ENCODE measurements at regions not wholly inside any gene's neighbourhood (a gene's known extent, or its start where the extent isn't known, plus 50 kb on each side); places are given as distances from the start of the nearest gene placed in this dataset.

DNA sequence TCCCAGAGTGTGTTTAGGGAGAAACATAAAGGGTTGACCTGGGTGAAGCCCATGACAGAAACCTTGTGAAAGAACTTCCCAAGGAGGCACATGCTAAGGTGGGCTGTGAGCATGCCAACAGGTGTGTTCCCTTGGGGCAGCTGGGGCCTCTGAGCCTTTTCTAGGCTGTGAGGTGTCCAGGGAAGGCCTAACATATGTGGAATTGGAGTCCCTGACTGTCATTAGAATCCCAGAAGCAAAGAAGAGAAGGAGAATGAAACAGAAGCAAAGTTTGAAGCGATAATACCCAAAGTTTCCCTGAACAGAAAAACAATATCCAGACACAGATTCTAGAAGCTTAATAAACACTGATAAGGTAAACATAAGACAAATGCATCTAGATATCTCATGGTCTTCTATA, 143.3 kb downstream of the CD83 start:
- no peaks in the 10 kb centered on the region for H3K27me3 ChIP-seq (ENCODE audit: insufficient read depth, poor library complexity, severe bottlenecking)
- DNase-seq (ENCODE audit: low read depth in 1 of 2, low spot score in 1 of 2), result no peak
- H3K27ac ChIP-seq (replicated peaks), result no peak overlapping the region
- TF ChIP-seq POLR2AphosphoS5 (IDR thresholded peaks at IDR 0.05; ENCODE audit: low read depth) (no peak), REST (IDR thresholded peaks at IDR 0.05; ENCODE audit: insufficient replicate concordance, low read depth) (no peak), GABPA (IDR thresholded peaks at IDR 0.05; ENCODE audit: low read depth) (no peak), CTCF (IDR thresholded peaks at IDR 0.05; ENCODE audit: insufficient read depth, low read length) (no peak), SPI1 (IDR thresholded peaks at IDR 0.05; ENCODE audit: borderline replicate concordance, low read depth) (no peak)
- no peak overlapping the region for H3K4me3 ChIP-seq (replicated peaks; ENCODE audit: insufficient read depth, low read length)

- no peaks in the 10 kb centered on the region for H3K27me3 ChIP-seq (ENCODE audit: insufficient read depth, poor library complexity, severe bottlenecking)
- no peak overlapping the region for H3K27ac ChIP-seq (replicated peaks)
- TF ChIP-seq SPI1 (IDR thresholded peaks at IDR 0.05; ENCODE audit: borderline replicate concordance, low read depth) (no peak), REST (IDR thresholded peaks at IDR 0.05; ENCODE audit: insufficient replicate concordance, low read depth) (no peak), GABPA (IDR thresholded peaks at IDR 0.05; ENCODE audit: low read depth) (no peak), POLR2AphosphoS5 (IDR thresholded peaks at IDR 0.05; ENCODE audit: low read depth) (no peak), CTCF (IDR thresholded peaks at IDR 0.05; ENCODE audit: insufficient read depth, low read length) (no peak)
- DNase-seq (ENCODE audit: low read depth in 1 of 2, low spot score in 1 of 2), result no peak
- no peak overlapping the region for H3K4me3 ChIP-seq (replicated peaks; ENCODE audit: insufficient read depth, low read length)
These were observed 146.4 kb downstream of the CD83 start for GRCh38 chr6:14263881-14264424.

DNA sequence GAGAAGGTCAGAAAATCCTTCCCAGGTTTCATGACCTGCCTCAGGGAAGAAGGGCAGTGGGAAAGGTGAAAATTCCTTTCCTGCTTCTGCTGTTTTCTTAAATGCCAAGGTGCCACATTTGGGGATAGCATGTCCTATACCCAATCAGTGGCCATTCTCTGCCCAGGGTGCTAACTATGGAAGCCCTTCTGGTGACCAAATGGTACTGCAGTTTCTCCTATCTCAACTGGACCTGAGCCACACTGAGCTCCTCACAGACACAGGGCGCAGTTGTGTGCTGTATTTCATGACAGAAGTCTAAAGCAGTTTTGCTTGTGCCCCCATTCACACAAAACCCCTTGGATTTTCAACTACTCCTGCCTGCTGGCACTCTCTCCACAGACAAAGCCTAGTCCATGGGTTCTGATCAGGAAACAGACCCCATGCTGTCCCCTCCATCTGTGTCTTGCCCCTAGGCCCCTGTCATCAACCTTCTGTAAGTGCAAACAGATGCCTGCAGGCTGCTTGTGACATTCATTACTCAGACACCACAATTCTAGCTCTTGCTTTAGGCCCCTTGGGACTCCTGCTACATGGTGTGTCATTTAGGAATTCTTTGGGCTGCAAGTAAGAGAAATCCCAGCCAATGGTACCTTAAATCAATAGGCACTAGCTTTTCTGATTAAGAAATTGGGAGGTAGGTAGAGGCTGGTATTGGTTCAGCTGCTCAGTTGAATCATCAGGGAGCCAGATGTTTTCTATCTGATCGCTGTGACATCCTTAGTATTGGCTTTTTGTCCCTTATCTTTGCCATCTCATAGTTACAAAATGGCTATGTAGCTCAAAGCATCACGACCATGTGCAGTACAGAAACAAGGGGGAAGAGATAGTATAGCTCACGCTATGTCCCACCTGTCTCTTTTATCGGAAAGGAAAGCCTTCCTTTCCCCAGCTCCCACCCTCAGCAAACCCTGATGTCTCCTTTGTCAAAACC, 147.8 kb downstream of the CD83 start:
- no peaks in the 10 kb centered on the region for H3K27me3 ChIP-seq (ENCODE audit: insufficient read depth, poor library complexity, severe bottlenecking)
- no peak overlapping the region for H3K27ac ChIP-seq (replicated peaks)
- no peak for TF ChIP-seq POLR2AphosphoS5 (IDR thresholded peaks at IDR 0.05; ENCODE audit: low read depth)
- no peak for TF ChIP-seq SPI1 (IDR thresholded peaks at IDR 0.05; ENCODE audit: borderline replicate concordance, low read depth)
- TF ChIP-seq REST (IDR thresholded peaks at IDR 0.05; ENCODE audit: insufficient replicate concordance, low read depth), result no peak
- TF ChIP-seq CTCF (IDR thresholded peaks at IDR 0.05; ENCODE audit: insufficient read depth, low read length), result no peak
- TF ChIP-seq GABPA (IDR thresholded peaks at IDR 0.05; ENCODE audit: low read depth), result no peak
- DNase-seq (ENCODE audit: low read depth in 1 of 2, low spot score in 1 of 2), result no peak
- no peak overlapping the region for H3K4me3 ChIP-seq (replicated peaks; ENCODE audit: insufficient read depth, low read length)

All from HL-60 (cell line).